ENCODE measurements at regions not wholly inside any gene's neighbourhood (a gene's known extent, or its start where the extent isn't known, plus 50 kb on each side); places are given as distances from the start of the nearest gene placed in this dataset.

DNA sequence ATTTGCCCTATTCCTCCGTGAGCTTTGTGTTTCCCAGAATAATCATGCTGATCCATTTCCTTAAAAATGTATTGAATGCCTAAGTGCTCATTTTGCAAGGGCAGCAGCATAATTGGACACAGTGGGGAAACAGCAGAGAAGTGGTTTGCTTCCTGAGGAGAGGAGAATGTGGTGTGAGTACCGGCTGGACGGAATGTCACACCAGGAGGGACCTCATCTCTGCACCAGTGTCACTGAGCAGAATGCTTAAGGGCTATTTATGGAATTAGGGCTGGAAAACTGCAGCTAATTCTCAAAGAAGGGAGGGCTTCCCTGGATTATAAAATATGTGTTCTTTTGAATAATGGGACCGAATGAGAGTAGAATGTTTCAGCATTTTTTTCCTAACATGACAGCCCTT lies 1100.6 kb upstream of the RBFOX1 start:
- no peak for TF ChIP-seq EZH2 (IDR thresholded peaks at IDR 0.05; ENCODE audit: low read length, unreplicated experiment)
- TF ChIP-seq, protein P1, sequence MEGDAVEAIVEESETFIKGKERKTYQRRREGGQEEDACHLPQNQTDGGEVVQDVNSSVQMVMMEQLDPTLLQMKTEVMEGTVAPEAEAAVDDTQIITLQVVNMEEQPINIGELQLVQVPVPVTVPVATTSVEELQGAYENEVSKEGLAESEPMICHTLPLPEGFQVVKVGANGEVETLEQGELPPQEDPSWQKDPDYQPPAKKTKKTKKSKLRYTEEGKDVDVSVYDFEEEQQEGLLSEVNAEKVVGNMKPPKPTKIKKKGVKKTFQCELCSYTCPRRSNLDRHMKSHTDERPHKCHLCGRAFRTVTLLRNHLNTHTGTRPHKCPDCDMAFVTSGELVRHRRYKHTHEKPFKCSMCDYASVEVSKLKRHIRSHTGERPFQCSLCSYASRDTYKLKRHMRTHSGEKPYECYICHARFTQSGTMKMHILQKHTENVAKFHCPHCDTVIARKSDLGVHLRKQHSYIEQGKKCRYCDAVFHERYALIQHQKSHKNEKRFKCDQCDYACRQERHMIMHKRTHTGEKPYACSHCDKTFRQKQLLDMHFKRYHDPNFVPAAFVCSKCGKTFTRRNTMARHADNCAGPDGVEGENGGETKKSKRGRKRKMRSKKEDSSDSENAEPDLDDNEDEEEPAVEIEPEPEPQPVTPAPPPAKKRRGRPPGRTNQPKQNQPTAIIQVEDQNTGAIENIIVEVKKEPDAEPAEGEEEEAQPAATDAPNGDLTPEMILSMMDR (conservative IDR thresholded peaks at IDR 0.05; ENCODE audit: low read depth, low read length) = no peak
- TF ChIP-seq EZH2phosphoT487 (IDR thresholded peaks at IDR 0.05; ENCODE audit: borderline replicate concordance, low read length) = no peak
